H9 (cell line): ENCODE measurements at regions not wholly inside any gene's neighbourhood (a gene's known extent, or its start where the extent isn't known, plus 50 kb on each side); places are given as distances from the start of the nearest gene placed in this dataset.
A peak's percentile ranks its signal among the peaks of the same experiment; 100 is the strongest.

Source experiments
- DNase-seq: peaks from one replicate; pipeline ENCODE4 v3.0.0-alpha.2; 2017
- H2AFZ ChIP-seq: one replicate; pipeline ENCODE4 v1.6.1; 2013; ENCODE audit warnings: mild to moderate bottlenecking, low read length, control low read depth, moderate library complexity
- H2AK5ac ChIP-seq: 2 replicates; pipeline ENCODE4 v1.6.1; 2013; ENCODE audit warnings: low read length, control low read depth, mixed read lengths; ENCODE audit not compliant: insufficient read length
- H2BK120ac ChIP-seq: one replicate; pipeline ENCODE4 v1.6.1; 2013; ENCODE audit warnings: low read depth, mild to moderate bottlenecking, low read length, control low read depth, inconsistent platforms; ENCODE audit not compliant: poor library complexity, severe bottlenecking
- H2BK12ac ChIP-seq: 2 replicates; pipeline ENCODE4 v1.6.1; 2013; ENCODE audit warnings: low read length, control low read depth, mixed read lengths, low read depth; ENCODE audit not compliant: insufficient read length
- H2BK15ac ChIP-seq: 2 replicates; pipeline ENCODE4 v1.6.1; 2013; ENCODE audit warnings: low read depth, low read length, control low read depth
- H2BK20ac ChIP-seq: one replicate; pipeline ENCODE4 v1.6.1; 2013; ENCODE audit warnings: low read depth, mild to moderate bottlenecking, low read length, control low read depth, inconsistent platforms; ENCODE audit not compliant: poor library complexity, severe bottlenecking
- H2BK5ac ChIP-seq: 2 replicates; pipeline ENCODE4 v1.6.1; 2013; ENCODE audit warnings: low read length, control low read depth, mixed read lengths; ENCODE audit not compliant: insufficient read length
- H3K14ac ChIP-seq: 2 replicates; pipeline ENCODE4 v1.6.1; 2013; ENCODE audit warnings: low read length, control low read depth; ENCODE audit not compliant: insufficient read depth
- H3K18ac ChIP-seq: 2 replicates; pipeline ENCODE4 v1.6.1; 2013; ENCODE audit warnings: low read depth, mild to moderate bottlenecking, mixed read lengths, low read length, control low read depth; ENCODE audit not compliant: insufficient read length
- H3K23ac ChIP-seq: 2 replicates; pipeline ENCODE4 v1.6.1; 2013; ENCODE audit warnings: low read length, control low read depth, mixed read lengths, low read depth; ENCODE audit not compliant: insufficient read length
- H3K23me2 ChIP-seq: 2 replicates; pipeline ENCODE4 v1.6.1; 2013; ENCODE audit warnings: low read depth, mild to moderate bottlenecking, mixed read lengths, low read length, control low read depth; ENCODE audit not compliant: insufficient read length, poor library complexity, severe bottlenecking
- H3K27ac ChIP-seq: 2 replicates; pipeline ENCODE4 v1.5.1; 2013; ENCODE audit warnings: low read length, control low read depth, mixed read lengths, low read depth; ENCODE audit not compliant: insufficient read length
- H3K27me3 ChIP-seq: 2 replicates; pipeline ENCODE4 v1.6.1; 2013; ENCODE audit warnings: low read length, control low read depth, inconsistent platforms; ENCODE audit not compliant: insufficient read depth
- H3K4ac ChIP-seq: 2 replicates; pipeline ENCODE4 v1.6.1; 2013; ENCODE audit warnings: low read depth, mild to moderate bottlenecking, control low read depth, inconsistent platforms, low read length, moderate library complexity
- H3K4me1 ChIP-seq: 2 replicates; pipeline ENCODE4 v1.6.1; 2013; ENCODE audit warnings: low read length, control low read depth, inconsistent platforms; ENCODE audit not compliant: insufficient read depth
- H3K4me2 ChIP-seq: 2 replicates; pipeline ENCODE4 v1.6.1; 2013; ENCODE audit warnings: low read length, control low read depth, mixed read lengths; ENCODE audit not compliant: insufficient read length, insufficient read depth
- H3K56ac ChIP-seq: 2 replicates; pipeline ENCODE4 v1.6.1; 2013; ENCODE audit warnings: low read depth, mild to moderate bottlenecking, mixed read lengths, low read length, control low read depth; ENCODE audit not compliant: insufficient read length
- H3K79me1 ChIP-seq: 2 replicates; pipeline ENCODE4 v1.6.1; 2013; ENCODE audit warnings: low read depth, mild to moderate bottlenecking, moderate library complexity, low read length, control low read depth, inconsistent platforms; ENCODE audit not compliant: insufficient read depth, poor library complexity, severe bottlenecking
- H3K79me2 ChIP-seq: 2 replicates; pipeline ENCODE4 v1.6.1; 2013; ENCODE audit warnings: low read length, control low read depth, inconsistent platforms; ENCODE audit not compliant: insufficient read depth
- H3K9ac ChIP-seq: 2 replicates; pipeline ENCODE4 v1.6.1; 2013; ENCODE audit warnings: low read length, control low read depth, mixed read lengths; ENCODE audit not compliant: insufficient read length; ENCODE audit errors: extremely low read depth
- H3K9me3 ChIP-seq: one replicate; pipeline ENCODE4 v1.6.1; 2013; ENCODE audit warnings: low read depth, low read length, inconsistent platforms; ENCODE audit not compliant: control insufficient read depth
- H3T11ph ChIP-seq: one replicate; pipeline ENCODE4 v1.6.1; 2013; ENCODE audit warnings: mild to moderate bottlenecking, low read length, control low read depth, inconsistent platforms
- H4K20me1 ChIP-seq: one replicate; pipeline ENCODE4 v1.6.1; 2013; ENCODE audit not compliant: control insufficient read depth, insufficient read length, insufficient read depth
- H4K5ac ChIP-seq: 2 replicates; pipeline ENCODE4 v1.6.1; 2013; ENCODE audit warnings: low read depth, mild to moderate bottlenecking, mixed read lengths, low read length, control low read depth; ENCODE audit not compliant: insufficient read length
- H4K8ac ChIP-seq: replicated peaks from 2 replicates; pipeline ENCODE4 v1.6.1; 2013; ENCODE audit warnings: low read length, control low read depth, mixed read lengths, low read depth; ENCODE audit not compliant: insufficient read length
- H4K91ac ChIP-seq: 2 replicates; pipeline ENCODE4 v1.6.1; 2013; ENCODE audit warnings: low read depth, mild to moderate bottlenecking, moderate library complexity, mixed read lengths, low read length, control low read depth; ENCODE audit not compliant: insufficient read length
- H3K27ac Mint-ChIP-seq, 3 experiments: 2 replicates in 2 of 3; 3 replicates in 1 of 3; pipeline ENCODE4 v1.8.0; 2020 to 2021; ENCODE audit warnings: mixed read lengths in 3 of 3, mild to moderate bottlenecking in 1 of 3, moderate library complexity in 1 of 3
- H3K27me3 Mint-ChIP-seq: 2 replicates; pipeline ENCODE4 v1.8.0; 2021; ENCODE audit warnings: low read depth, mild to moderate bottlenecking, moderate library complexity, mixed read lengths
- H3K36me3 Mint-ChIP-seq, 3 experiments: 2 replicates in 2 of 3; 3 replicates in 1 of 3; pipeline ENCODE4 v1.8.0; 2020 to 2021; ENCODE audit warnings: low read depth in 3 of 3, mixed read lengths in 3 of 3; ENCODE audit not compliant: insufficient read depth in 1 of 3
- H3K4me1 Mint-ChIP-seq, 2 experiments: 2 replicates each; pipeline ENCODE4 v1.8.0; 2020; ENCODE audit warnings: mixed read lengths in 2 of 2
- H3K4me3 Mint-ChIP-seq, 2 experiments: 2 replicates in 1 of 2; 3 replicates in 1 of 2; pipeline ENCODE4 v1.8.0; 2020 to 2021; ENCODE audit warnings: mild to moderate bottlenecking in 2 of 2, mixed read lengths in 2 of 2, moderate library complexity in 1 of 2
- H3K9me3 Mint-ChIP-seq, 2 experiments: 2 replicates in 1 of 2; 3 replicates in 1 of 2; pipeline ENCODE4 v1.8.0; 2020; ENCODE audit warnings: mild to moderate bottlenecking in 2 of 2, mixed read lengths in 2 of 2, moderate library complexity in 1 of 2
- WGBS: extraction: QIAGEN DNeasy Blood & Tissue Kit; methylation state at CpG from one replicate; pipeline ENCODE4 v1.1.7; 2013; ENCODE audit warnings: missing lambda C conversion rate, low lambda C conversion rate, mixed read lengths; ENCODE audit not compliant: insufficient read length; ENCODE audit errors: extremely low coverage; 5-methylcytosine and 5-hydroxymethylcytosine counted together
- TF ChIP-seq, protein P1 (sequence below): fragments of 200-600 bp; sonication (generic); conservative IDR thresholded peaks from 3 replicates; pipeline ENCODE4 v1.8.0; 2021; ENCODE audit warnings: antibody characterized with exemption, mild to moderate bottlenecking

DNA sequence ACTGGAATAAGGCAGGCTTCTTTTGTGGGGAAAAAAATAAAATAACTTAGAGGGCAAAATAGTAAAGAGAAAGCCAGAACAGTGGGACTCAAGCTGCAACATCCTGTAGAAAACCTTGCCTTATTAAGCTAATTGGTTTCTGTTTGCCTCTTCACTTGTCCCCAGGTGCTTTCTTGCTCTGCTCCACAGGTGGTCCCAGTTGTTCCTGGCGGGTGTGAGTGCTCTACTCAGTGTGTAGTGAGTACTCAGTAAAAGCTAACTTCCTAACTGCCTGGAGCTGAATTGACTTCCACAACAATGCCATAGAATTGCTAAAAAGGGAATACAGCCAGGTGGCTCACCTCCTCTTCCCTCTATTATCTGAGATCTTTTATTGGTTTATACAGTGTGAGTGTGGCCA, 930.2 kb downstream of the C4orf33 start:
- Histone ChIP-seq H2BK15ac (no peak overlapping the region), H3T11ph (no peak overlapping the region), H3K23me2 (no peaks in the 10 kb centered on the region), H3K4me2 (no peak overlapping the region), H2AK5ac (no peak overlapping the region), H4K91ac (no peak overlapping the region), H3K27ac (no peak overlapping the region), H2BK120ac (no peak overlapping the region), H3K56ac (no peak overlapping the region), H2BK12ac (no peak overlapping the region), H3K23ac (no peak overlapping the region), H4K8ac (no peak overlapping the region), H4K5ac (no peak overlapping the region), H3K9me3 (no peaks in the 10 kb centered on the region), H3K79me2 (no peaks in the 10 kb centered on the region), H3K18ac (no peak overlapping the region), H3K79me1 (no peaks in the 10 kb centered on the region), H3K27me3 (no peaks in the 10 kb centered on the region), H2BK20ac (no peak overlapping the region), H2BK5ac (no peak overlapping the region), H4K20me1 (no peaks in the 10 kb centered on the region), H2AFZ (no peak overlapping the region), H3K4me1 (peaks cover 15% of the 10 kb centered on the region), H3K9ac (no peak overlapping the region), H3K4ac (no peak overlapping the region), H3K14ac (no peak overlapping the region)
- Mint-ChIP-seq H3K27ac (peak overlapping the region; percentile 71 to 99 (median 93); a peak in 5 of 7 replicates), H3K27me3 (no peaks in the 10 kb centered on the region), H3K4me3 (no peak overlapping the region; a peak in 1 of 5 replicates), H3K9me3 (no peaks in the 10 kb centered on the region), H3K4me1 (peaks cover 74 to 76% of the 10 kb centered on the region in 2 experiments), H3K36me3 (peaks cover 3 to 4% (median 3%) of the 10 kb centered on the region in 3 experiments; a peak in 3 of 7 replicates)
- WGBS = no CpG with 5 or more reads among the region's 1 CpG
- TF ChIP-seq, protein P1, sequence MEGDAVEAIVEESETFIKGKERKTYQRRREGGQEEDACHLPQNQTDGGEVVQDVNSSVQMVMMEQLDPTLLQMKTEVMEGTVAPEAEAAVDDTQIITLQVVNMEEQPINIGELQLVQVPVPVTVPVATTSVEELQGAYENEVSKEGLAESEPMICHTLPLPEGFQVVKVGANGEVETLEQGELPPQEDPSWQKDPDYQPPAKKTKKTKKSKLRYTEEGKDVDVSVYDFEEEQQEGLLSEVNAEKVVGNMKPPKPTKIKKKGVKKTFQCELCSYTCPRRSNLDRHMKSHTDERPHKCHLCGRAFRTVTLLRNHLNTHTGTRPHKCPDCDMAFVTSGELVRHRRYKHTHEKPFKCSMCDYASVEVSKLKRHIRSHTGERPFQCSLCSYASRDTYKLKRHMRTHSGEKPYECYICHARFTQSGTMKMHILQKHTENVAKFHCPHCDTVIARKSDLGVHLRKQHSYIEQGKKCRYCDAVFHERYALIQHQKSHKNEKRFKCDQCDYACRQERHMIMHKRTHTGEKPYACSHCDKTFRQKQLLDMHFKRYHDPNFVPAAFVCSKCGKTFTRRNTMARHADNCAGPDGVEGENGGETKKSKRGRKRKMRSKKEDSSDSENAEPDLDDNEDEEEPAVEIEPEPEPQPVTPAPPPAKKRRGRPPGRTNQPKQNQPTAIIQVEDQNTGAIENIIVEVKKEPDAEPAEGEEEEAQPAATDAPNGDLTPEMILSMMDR = no peak
- DNase-seq = peak; percentile 97
